ENCODE measurements at regions not wholly inside any gene's neighbourhood (a gene's known extent, or its start where the extent isn't known, plus 50 kb on each side); places are given as distances from the start of the nearest gene placed in this dataset.
"Not testable (repeated sequence)": the region's sequence is repeated elsewhere in the genome, so short reads cannot be mapped to it uniquely, and the experiment has no call there.

DNA sequence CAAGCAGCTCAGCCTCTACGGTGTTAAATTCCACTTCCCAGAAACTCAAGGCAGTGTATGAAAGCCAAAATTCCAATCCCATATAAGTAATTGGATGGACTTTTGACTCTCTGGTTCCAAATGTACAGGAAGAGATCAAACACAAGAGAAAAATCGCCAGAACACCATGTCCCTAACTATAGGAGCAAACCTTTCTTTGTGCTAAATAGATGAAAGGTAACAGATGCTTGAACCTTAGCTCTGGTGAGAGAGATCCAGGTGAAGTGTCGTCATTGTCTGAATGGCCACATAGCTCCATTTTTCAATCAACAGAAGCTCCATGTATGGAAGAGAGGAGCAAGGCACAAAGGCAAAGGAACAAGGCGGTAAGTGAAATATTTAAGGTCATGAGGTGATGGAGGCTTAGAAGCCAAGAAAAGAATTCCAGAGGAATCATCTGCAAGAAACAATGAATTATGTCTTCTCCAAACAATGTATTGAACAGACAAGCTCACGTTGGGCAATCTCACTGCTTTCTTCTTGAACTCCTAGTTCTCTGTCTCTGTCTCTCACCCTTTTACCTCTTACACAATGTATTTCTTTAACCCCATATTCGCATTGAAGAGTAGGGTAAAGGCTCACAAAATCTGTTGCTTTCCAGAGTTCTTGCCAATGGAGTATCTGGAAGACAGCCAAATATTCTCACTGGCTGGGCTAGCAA, 585.1 kb downstream of the GATA3 start:
- DNase-seq = no peak

DNA sequence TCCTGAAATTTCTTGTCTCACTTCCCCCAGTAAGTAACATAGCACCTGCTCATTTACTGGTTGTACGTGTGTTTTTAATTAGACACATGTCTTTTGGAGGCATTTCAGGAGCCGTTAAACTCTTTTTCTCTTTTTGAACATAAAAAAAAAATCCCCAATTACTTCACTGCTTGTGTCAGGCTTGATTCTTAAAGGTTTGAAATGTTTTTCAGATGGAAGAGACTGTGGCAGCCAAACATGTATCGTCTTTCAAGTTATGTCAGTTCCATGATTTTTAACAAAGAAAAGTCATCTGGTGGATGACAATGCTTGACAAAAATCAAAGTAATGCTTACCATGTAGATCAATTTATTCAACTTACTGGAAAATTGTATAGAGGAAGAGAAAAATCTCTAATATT, 585.8 kb downstream of the GATA3 start:
- no peak for DNase-seq

DNA sequence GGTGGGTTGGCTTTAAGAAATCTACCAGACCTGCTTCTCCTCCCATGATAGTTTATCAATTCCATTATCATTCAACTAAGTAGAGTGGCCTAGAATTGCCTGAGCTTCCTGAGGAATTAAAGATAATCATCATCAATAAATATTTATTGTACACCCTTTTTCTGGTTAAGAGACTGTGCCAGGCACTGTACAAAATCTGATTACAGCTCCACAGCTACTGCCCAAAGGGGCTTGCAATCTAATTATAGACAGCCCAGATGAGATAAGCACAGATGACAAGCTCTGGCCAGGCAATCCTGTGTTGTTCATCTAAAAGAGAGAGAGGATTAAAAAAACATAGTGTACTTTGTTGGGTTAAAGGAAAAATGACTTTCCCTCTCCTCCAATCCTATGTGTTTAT, 586.4 kb downstream of the GATA3 start:
- no peak for DNase-seq

DNA sequence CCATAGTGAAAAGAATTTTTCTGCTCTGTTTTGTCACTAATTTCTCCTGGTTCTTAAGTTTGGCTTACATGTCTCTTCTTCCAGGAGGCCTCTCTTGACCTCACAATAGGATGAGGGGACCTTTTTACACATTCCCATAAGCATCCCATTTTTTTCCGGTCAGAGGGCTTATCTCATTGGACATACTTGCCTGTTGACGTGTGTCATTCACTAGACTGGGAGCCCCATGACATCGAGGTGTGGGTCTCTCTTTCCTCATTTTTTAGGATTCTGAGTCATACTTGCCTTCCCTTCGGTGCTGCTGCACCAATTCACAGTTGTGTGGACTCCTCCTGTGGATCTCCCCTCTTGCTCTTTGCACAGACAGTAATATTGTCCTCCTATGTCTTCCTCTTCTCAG, 601.8 kb downstream of the GATA3 start:
- DNase-seq = no peak

DNA sequence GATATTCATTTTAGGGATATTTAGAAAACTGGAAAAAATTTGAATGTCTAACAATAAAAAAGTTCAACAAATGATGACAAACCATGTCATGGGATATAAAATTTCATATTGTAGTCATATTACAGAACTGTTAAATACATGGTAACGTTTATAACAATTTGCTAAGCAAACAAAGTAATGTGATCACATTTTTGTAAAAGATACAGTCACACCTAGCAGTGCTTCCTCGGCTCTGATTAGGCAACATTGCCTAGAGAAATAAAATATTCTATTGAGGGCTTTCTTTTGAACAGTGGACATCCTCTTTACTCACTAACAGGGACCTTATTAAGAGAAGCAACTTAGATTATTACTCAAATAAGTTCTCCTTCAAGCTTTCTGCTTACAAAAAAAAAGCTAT, 605.5 kb downstream of the GATA3 start:
- DNase-seq = no peak

GRCh38 chr10:8661886-8662285, 607.4 kb downstream of the GATA3 start:
- no peak for DNase-seq

GRCh38 chr10:8663131-8663530, 608.6 kb downstream of the GATA3 start:
- no peak for DNase-seq

- no peak for DNase-seq
Observed at GRCh38 chr10:8665322-8665721, 610.8 kb downstream of the GATA3 start.

DNA sequence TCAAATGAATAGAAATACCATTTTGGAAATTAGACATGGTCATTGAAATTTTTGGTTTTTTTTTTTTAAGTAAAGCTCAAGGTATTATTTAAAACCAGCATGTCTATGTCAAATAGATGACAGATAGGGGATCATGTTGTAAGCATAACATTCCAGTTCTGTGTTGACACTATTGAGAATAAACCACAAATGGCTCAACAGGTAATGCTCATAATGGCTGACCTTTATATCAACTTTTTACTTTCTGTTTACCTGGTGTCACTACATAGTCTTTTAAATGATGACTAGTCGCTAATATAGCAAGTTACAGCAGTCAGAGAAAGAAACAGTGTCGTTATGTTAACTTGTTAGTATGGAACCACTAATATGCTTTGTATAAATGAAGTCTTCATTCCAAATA, 616.0 kb downstream of the GATA3 start:
- no peak for DNase-seq

- DNase-seq = no peak
Observed at GRCh38 chr10:8674230-8674629, 619.7 kb downstream of the GATA3 start.

GRCh38 chr10:8677642-8678041, 623.2 kb downstream of the GATA3 start:
- no peak for DNase-seq

DNA sequence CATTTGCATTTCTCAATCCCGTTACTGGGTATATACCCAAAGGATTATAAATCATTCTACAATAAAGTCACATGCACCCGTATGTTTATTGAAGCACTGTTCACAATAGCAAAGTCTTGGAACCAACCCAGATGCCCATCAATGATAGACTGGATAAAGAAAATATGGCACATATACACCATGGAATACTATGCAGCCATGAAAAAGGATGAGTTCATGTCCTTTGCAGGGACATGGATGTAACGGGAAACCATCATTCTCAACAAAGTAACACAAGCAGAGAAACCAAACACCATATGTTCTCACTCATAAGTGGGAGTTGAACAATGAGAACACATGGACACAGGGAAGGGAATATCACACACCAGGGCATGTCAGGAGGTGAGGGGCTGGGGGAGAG, 630.4 kb downstream of the GATA3 start:
- not testable (repeated sequence) for DNase-seq

GRCh38 chr10:8688881-8689280, 634.4 kb downstream of the GATA3 start:
- no peak for DNase-seq

- no peak for DNase-seq
Observed at GRCh38 chr10:8691498-8692017, 637.1 kb downstream of the GATA3 start.

- not testable (repeated sequence) for DNase-seq
Observed at GRCh38 chr10:8693635-8694034, 639.1 kb downstream of the GATA3 start.

DNA sequence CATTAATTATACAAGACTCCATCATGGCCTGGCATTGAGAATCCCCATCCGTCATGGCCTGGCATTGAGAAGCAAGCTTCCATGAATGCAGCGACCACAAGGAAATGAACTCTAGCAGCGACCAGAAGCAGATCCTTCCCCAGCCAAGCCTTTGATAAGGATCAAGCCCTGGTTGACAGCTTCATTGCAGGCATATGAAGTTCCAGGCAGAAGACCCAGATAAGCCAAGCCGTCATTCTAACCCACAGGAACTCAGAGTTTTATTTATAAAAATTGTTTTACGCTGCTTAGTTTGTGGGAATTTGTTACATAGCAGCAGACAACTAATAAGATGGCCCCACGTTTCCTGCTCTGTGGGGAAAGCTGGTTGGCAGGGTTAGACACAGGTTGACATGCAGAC, 642.3 kb downstream of the GATA3 start:
- no peak for DNase-seq

- DNase-seq = no peak
Observed at GRCh38 chr10:8700689-8701088, 646.2 kb downstream of the GATA3 start.

DNA sequence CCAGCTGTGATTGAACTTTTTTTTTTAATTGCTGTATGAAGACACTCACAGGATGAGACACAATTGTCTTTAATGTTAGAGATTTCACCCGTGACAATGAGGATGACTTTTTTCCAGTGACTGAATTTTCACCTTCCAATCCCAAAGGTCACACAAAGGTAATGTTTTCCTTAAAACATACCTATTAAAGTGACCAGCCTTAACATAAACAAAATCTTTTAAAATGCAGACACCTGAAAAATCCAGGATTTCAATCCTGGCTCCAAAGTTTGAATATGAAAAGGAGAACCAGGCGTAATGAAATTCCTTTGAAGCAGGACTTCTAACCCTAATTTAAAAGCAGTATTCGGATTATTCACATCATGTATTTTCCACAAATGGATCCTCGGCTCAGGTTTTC, 647.7 kb downstream of the GATA3 start:
- no peak for DNase-seq

GRCh38 chr10:8705415-8705814, 650.9 kb downstream of the GATA3 start:
- DNase-seq = no peak

- DNase-seq = no peak
Observed at GRCh38 chr10:8712656-8713055, 658.2 kb downstream of the GATA3 start.

GRCh38 chr10:8719971-8720370, 665.5 kb downstream of the GATA3 start:
- DNase-seq = no peak

GRCh38 chr10:8721650-8722049, 667.2 kb downstream of the GATA3 start:
- DNase-seq = no peak

GRCh38 chr10:8722835-8723234, 668.3 kb downstream of the GATA3 start:
- no peak for DNase-seq

GRCh38 chr10:8725343-8725742, 670.9 kb downstream of the GATA3 start:
- DNase-seq = no peak

GRCh38 chr10:8726084-8726778, 671.7 kb downstream of the GATA3 start:
- no peak for DNase-seq

Measured in NCI-H1417 (cell line).